Esophagus muscularis mucosa (tissue), 4 donors: ENCODE measurements at regions not wholly inside any gene's neighbourhood (a gene's known extent, or its start where the extent isn't known, plus 50 kb on each side); places are given as distances from the start of the nearest gene placed in this dataset.

Experiments
- DNase-seq: peaks from one replicate; pipeline ENCODE4 v3.0.0-alpha.2; 2017; ENCODE audit errors: extremely low spot score
- H3K27ac ChIP-seq, 4 donors: fragments of 200-600 bp; sonication (generic); replicated peaks in 1 of 4; 1 replicate in 3 of 4; 2 replicates in 1 of 4; pipeline ENCODE4 v1.5.1; 2016 to 2019; ENCODE audit warnings: mild to moderate bottlenecking in 1 of 4
- H3K27me3 ChIP-seq, 4 donors: fragments of 200-600 bp; sonication (generic); one replicate each; pipeline versions ENCODE4 v1.5.1 to v1.6.0; 2016 to 2019
- H3K36me3 ChIP-seq, 4 donors: fragments of 200-600 bp; sonication (generic); one replicate each; pipeline ENCODE4 v1.5.1; 2016 to 2019
- H3K4me1 ChIP-seq, 4 donors: fragments of 200-600 bp; sonication (generic); one replicate each; pipeline ENCODE4 v1.5.1; 2016 to 2019
- H3K4me3 ChIP-seq, 4 donors: fragments of 200-600 bp; sonication (generic); 1 replicate in 2 of 4; 2 replicates in 2 of 4; pipeline ENCODE4 v1.5.1; 2016 to 2019; ENCODE audit warnings: mild to moderate bottlenecking in 4 of 4, moderate library complexity in 1 of 4
- H3K9me3 ChIP-seq, 4 donors: fragments of 200-600 bp; sonication (generic); 1 replicate in 3 of 4; 2 replicates in 1 of 4; pipeline ENCODE4 v1.5.1; 2016 to 2019
- CTCF ChIP-seq, 3 experiments: fragments of 200-600 bp in 2 of 3; fragments of 450-650 bp in 1 of 3; sonication (generic) in 2 of 3; IDR thresholded peaks; one replicate each; pipeline ENCODE4 v1.5.1; 2017 to 2019; ENCODE audit warnings: antibody characterized with exemption in 3 of 3, mild to moderate bottlenecking in 2 of 3, moderate library complexity in 1 of 3
- EP300 ChIP-seq: sonication (generic); formaldehyde crosslinking; IDR thresholded peaks from one replicate; pipeline ENCODE4 v1.6.1; 2017; ENCODE audit warnings: antibody characterized with exemption
- POLR2A ChIP-seq: fragments of 450-650 bp; IDR thresholded peaks from one replicate; pipeline ENCODE4 v1.6.1; 2017; ENCODE audit warnings: antibody characterized with exemption, moderate library complexity, mild to moderate bottlenecking, low read depth
- POLR2AphosphoS5 ChIP-seq, 2 donors: sonication (generic); formaldehyde crosslinking; IDR thresholded peaks; one replicate each; pipeline ENCODE4 v1.6.1; 2017; ENCODE audit warnings: antibody characterized with exemption in 2 of 2
- WGBS: methylation state at CpG from one replicate; pipeline ENCODE4 v1.1.5; 2018; 5-methylcytosine and 5-hydroxymethylcytosine counted together
- intact Hi-C: fragments of 100-400 bp; cut with DNase I; formaldehyde crosslinking; loops from one replicate; pipeline ENCODE4 v1.15.1; 2023

DNA sequence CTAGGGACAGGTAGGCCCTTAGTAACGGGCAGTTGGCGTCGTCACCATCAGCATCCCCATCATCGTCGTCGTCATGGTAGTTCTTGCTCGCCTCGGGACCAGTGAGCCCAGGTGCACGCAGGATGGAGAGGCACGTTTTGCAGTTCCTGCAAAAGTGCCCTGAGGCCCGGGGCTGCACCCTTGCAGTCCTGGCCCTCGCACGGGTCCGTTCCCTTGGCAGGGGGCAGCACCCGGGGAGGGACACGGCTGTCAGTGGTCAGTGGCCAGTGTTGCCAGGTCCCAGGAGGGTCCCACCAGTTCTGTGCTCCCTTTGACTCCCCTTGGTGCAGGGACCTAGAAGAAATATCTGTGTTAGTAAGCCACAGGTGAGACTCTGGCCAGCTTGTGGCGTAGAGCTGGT, 243.9 kb upstream of the CIBAR2 start:
- TF ChIP-seq POLR2A = no peak
- TF ChIP-seq EP300 = no peak
- no peak for TF ChIP-seq POLR2AphosphoS5 (IDR thresholded peaks at IDR 0.05)
- TF ChIP-seq CTCF (IDR thresholded peaks at IDR 0.05) = no peak
- Histone ChIP-seq H3K27ac (no peak overlapping the region), H3K36me3 (no peaks in the 10 kb centered on the region), H3K27me3 (no peaks in the 10 kb centered on the region), H3K9me3 (no peaks in the 10 kb centered on the region), H3K4me1 (peaks cover 3 to 44% (median 40%) of the 10 kb centered on the region in 4 donors), H3K4me3 (no peak overlapping the region)
- intact Hi-C loops = no loop called here
- DNase-seq = no peak
- whole genome bisulfite sequencing = 98% methylated on average over 9 of the region's 17 CpGs

- Histone ChIP-seq H3K4me3 (no peak overlapping the region), H3K9me3 (no peaks in the 10 kb centered on the region), H3K27ac (no peak overlapping the region), H3K4me1 (peaks cover 3 to 32% (median 29%) of the 10 kb centered on the region in 4 donors), H3K27me3 (no peaks in the 10 kb centered on the region), H3K36me3 (no peaks in the 10 kb centered on the region)
- intact Hi-C loops = no loop called here
- no peak for TF ChIP-seq CTCF (IDR thresholded peaks at IDR 0.05)
- no peak for TF ChIP-seq POLR2AphosphoS5 (IDR thresholded peaks at IDR 0.05)
- no peak for TF ChIP-seq POLR2A
- no peak for TF ChIP-seq EP300
- DNase-seq = no peak
- 100% methylated on average over 6 of the region's 12 CpGs for WGBS
These were observed 245.1 kb upstream of the CIBAR2 start for GRCh38 chr16:85357323-85357722.

DNA sequence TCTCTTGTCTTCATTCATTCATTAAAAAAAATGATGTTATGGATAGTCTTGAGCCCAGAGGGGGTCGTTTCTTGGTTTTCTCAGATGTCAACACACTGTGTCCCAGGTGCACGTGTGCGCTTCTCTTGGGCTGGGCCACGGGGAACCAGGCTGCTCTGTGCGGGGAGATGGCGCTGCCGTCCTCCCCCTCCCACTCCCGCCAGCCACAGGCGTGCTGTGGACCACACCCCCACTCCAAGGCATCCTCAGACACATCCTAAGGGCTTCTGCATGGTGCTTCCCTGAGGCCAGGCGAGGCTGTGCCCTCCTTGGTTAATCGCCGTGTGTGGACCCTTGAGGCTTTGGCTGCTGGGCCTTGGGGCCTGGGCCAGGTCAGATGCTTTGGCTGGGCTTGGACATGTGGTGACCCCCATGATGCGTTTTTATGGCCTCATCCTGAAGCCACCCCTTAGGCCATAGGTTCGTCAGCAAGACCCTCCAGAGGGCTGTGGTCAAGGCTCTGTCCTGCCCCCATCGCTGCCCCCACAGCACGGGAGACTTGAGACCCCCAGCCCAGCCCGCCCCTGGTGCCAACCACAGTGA, 245.7 kb upstream of the CIBAR2 start:
- TF ChIP-seq CTCF (IDR thresholded peaks at IDR 0.05) (no peak), EP300 (no peak), POLR2AphosphoS5 (IDR thresholded peaks at IDR 0.05) (no peak), POLR2A (no peak)
- Histone ChIP-seq H3K9me3 (no peaks in the 10 kb centered on the region), H3K4me3 (no peak overlapping the region), H3K36me3 (no peaks in the 10 kb centered on the region), H3K27ac (no peak overlapping the region), H3K27me3 (no peaks in the 10 kb centered on the region), H3K4me1 (peaks cover 3 to 32% (median 27%) of the 10 kb centered on the region in 4 donors)
- WGBS = 90% methylated on average over 17 of the region's 17 CpGs
- no peak for DNase-seq
- intact Hi-C loops = no loop called here

DNA sequence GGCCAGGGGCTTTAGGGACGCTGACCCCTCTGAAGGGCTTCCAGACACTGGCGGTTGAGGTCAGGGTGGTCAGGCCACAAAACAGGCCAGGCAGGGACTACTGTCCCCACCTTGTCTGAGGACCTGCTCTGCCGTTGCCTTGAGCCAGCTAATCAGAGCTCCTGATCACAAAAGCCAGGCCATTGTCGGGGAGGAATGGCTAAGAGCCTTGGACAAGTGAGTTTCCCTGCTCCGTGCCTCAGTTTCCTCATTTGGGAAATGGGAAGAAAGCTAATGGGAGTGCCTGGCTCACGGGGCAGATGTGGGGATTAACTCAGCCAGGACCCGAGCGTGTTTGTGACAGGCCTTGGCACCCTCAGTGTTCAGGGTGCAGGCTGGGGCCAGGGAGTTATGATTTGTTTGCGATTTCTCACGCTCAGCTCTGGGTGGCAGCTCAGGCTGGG, 246.5 kb upstream of the CIBAR2 start:
- 50% methylated on average over 2 of the region's 10 CpGs for WGBS

More for the DNA sequence above, 246.5 kb upstream of the CIBAR2 start:
- Histone ChIP-seq H3K4me3 (no peak overlapping the region), H3K27ac (no peak overlapping the region), H3K36me3 (no peaks in the 10 kb centered on the region), H3K27me3 (no peaks in the 10 kb centered on the region), H3K9me3 (no peaks in the 10 kb centered on the region), H3K4me1 (peaks cover 3 to 35% (median 27%) of the 10 kb centered on the region in 4 donors)
- intact Hi-C loops = no loop called here
- no peak for DNase-seq
- TF ChIP-seq EP300 (no peak), CTCF (IDR thresholded peaks at IDR 0.05) (no peak), POLR2AphosphoS5 (IDR thresholded peaks at IDR 0.05) (no peak), POLR2A (no peak)
